Stimulated activated CD4-positive, alpha-beta T cell treated with anti-CD3 and anti-CD28 coated beads, TNF-alpha, amount 100 ng/mL, for 1 hour (primary cell): ENCODE measurements at regions not wholly inside any gene's neighbourhood (a gene's known extent, or its start where the extent isn't known, plus 50 kb on each side); places are given as distances from the start of the nearest gene placed in this dataset.

Experiments
- DNase-seq, 3 donors: peaks; one replicate each; pipeline ENCODE4 v3.0.0-alpha.2; 2020; ENCODE audit warnings: low read depth in 3 of 3, low spot score in 1 of 3

- no peak for DNase-seq
These were observed 113.1 kb upstream of the SLC45A1 start for GRCh38 chr1:8204826-8205225.

GRCh38 chr1:8203551-8203950, 114.4 kb upstream of the SLC45A1 start:
- no peak for DNase-seq

- no peak for DNase-seq
These were observed 114.9 kb upstream of the SLC45A1 start for GRCh38 chr1:8203056-8203455.

GRCh38 chr1:8202182-8202905, 115.6 kb upstream of the SLC45A1 start:
- no peak for DNase-seq

- no peak for DNase-seq
These were observed 116.5 kb upstream of the SLC45A1 start for GRCh38 chr1:8201331-8201861.

- no peak for DNase-seq
These were observed 117.4 kb upstream of the SLC45A1 start for GRCh38 chr1:8200317-8201115.

GRCh38 chr1:8198522-8198921, 119.4 kb upstream of the SLC45A1 start:
- no peak for DNase-seq

GRCh38 chr1:8197493-8198282, 120.2 kb upstream of the SLC45A1 start:
- DNase-seq = no peak

GRCh38 chr1:8194481-8195227, 123.3 kb upstream of the SLC45A1 start:
- no peak for DNase-seq

GRCh38 chr1:8193840-8194406, 124.0 kb upstream of the SLC45A1 start:
- DNase-seq = no peak

- no peak for DNase-seq
These were observed 126.4 kb upstream of the SLC45A1 start for GRCh38 chr1:8191474-8191873.

GRCh38 chr1:8189931-8190483, 127.9 kb upstream of the SLC45A1 start:
- DNase-seq = no peak

GRCh38 chr1:8185400-8185799, 132.5 kb upstream of the SLC45A1 start:
- no peak for DNase-seq

- no peak for DNase-seq
These were observed 133.6 kb upstream of the SLC45A1 start for GRCh38 chr1:8184301-8184700.

- no peak for DNase-seq
These were observed 135.7 kb upstream of the SLC45A1 start for GRCh38 chr1:8182034-8182761.

- DNase-seq = no peak
These were observed 138.7 kb upstream of the SLC45A1 start for GRCh38 chr1:8179132-8179793.

- DNase-seq = no peak
These were observed 141.6 kb upstream of the SLC45A1 start for GRCh38 chr1:8176279-8176678.

- no peak for DNase-seq
These were observed 143.1 kb upstream of the SLC45A1 start for GRCh38 chr1:8174807-8175206.
